Subcutaneous abdominal adipose tissue (tissue), 5 donors: ENCODE measurements at regions not wholly inside any gene's neighbourhood (a gene's known extent, or its start where the extent isn't known, plus 50 kb on each side); places are given as distances from the start of the nearest gene placed in this dataset.

ENCODE experiments used
- H3K27ac ChIP-seq: one replicate; pipeline ENCODE4 v1.7.0; 2013; ENCODE audit warnings: low read depth, mild to moderate bottlenecking, inconsistent platforms, low read length, moderate library complexity
- H3K27me3 ChIP-seq, 5 donors: one replicate each; pipeline ENCODE4 v1.7.0; 2013; ENCODE audit warnings: low read length in 5 of 5, inconsistent platforms in 1 of 5; ENCODE audit not compliant: control insufficient read depth in 5 of 5, insufficient read depth in 4 of 5
- H3K36me3 ChIP-seq, 5 donors: one replicate each; pipeline ENCODE4 v1.7.0; 2013; ENCODE audit warnings: low read length in 5 of 5; ENCODE audit not compliant: control insufficient read depth in 5 of 5, insufficient read depth in 5 of 5
- H3K4me1 ChIP-seq, 5 donors: one replicate each; pipeline ENCODE4 v1.7.0; 2013; ENCODE audit warnings: low read length in 5 of 5, mild to moderate bottlenecking in 3 of 5, moderate library complexity in 1 of 5; ENCODE audit not compliant: control insufficient read depth in 5 of 5, insufficient read depth in 5 of 5
- H3K4me3 ChIP-seq, 5 donors: one replicate each; pipeline ENCODE4 v1.7.0; 2013; ENCODE audit warnings: low read length in 5 of 5, low read depth in 1 of 5
- H3K9ac ChIP-seq, 5 donors: one replicate each; pipeline ENCODE4 v1.7.0; 2013; ENCODE audit warnings: low read length in 5 of 5, mild to moderate bottlenecking in 4 of 5, moderate library complexity in 3 of 5
- H3K9me3 ChIP-seq, 5 donors: one replicate each; pipeline ENCODE4 v1.7.0; 2013; ENCODE audit warnings: low read length in 5 of 5; ENCODE audit not compliant: control insufficient read depth in 5 of 5
- donor health status: healthy.
- donor health status: healthy.
- donor health status: healthy.
- donor health status: healthy.
- donor health status: healthy.

GRCh38 chr10:43775384-43775783, 126.7 kb upstream of the ZNF32 start:
- Histone ChIP-seq H3K27ac (no peak overlapping the region), H3K9ac (no peak overlapping the region), H3K36me3 (no peaks in the 10 kb centered on the region), H3K4me1 (peaks cover 0 to 4% (median 0%) of the 10 kb centered on the region in 5 donors), H3K27me3 (no peaks in the 10 kb centered on the region), H3K4me3 (no peak overlapping the region), H3K9me3 (no peaks in the 10 kb centered on the region)

- Histone ChIP-seq H3K4me1 (peaks cover 0 to 4% (median 0%) of the 10 kb centered on the region in 5 donors), H3K9ac (no peak overlapping the region), H3K36me3 (no peaks in the 10 kb centered on the region), H3K9me3 (no peaks in the 10 kb centered on the region), H3K27me3 (no peaks in the 10 kb centered on the region), H3K27ac (no peak overlapping the region), H3K4me3 (no peak overlapping the region)
Measured at GRCh38 chr10:43774234-43774769, 125.6 kb upstream of the ZNF32 start.

GRCh38 chr10:43773736-43774135, 125.1 kb upstream of the ZNF32 start:
- no peak overlapping the region for H3K9ac ChIP-seq
- H3K9me3 ChIP-seq, result no peaks in the 10 kb centered on the region
- no peak overlapping the region for H3K27ac ChIP-seq
- no peak overlapping the region for H3K4me3 ChIP-seq
- H3K27me3 ChIP-seq, result no peaks in the 10 kb centered on the region
- peaks cover 0 to 3% (median 0%) of the 10 kb centered on the region in 5 donors for H3K4me1 ChIP-seq
- no peaks in the 10 kb centered on the region for H3K36me3 ChIP-seq

- Histone ChIP-seq H3K9me3 (peaks cover 0 to 8% (median 0%) of the 10 kb centered on the region in 5 donors), H3K9ac (no peak overlapping the region), H3K4me3 (no peak overlapping the region), H3K27ac (no peak overlapping the region), H3K36me3 (no peaks in the 10 kb centered on the region), H3K27me3 (no peaks in the 10 kb centered on the region), H3K4me1 (no peaks in the 10 kb centered on the region)
Measured at GRCh38 chr10:43772171-43772570, 123.5 kb upstream of the ZNF32 start.

- H3K36me3 ChIP-seq, result no peaks in the 10 kb centered on the region
- H3K27me3 ChIP-seq, result no peaks in the 10 kb centered on the region
- H3K9ac ChIP-seq, result no peak overlapping the region
- H3K9me3 ChIP-seq, result peaks cover 0 to 10% (median 0%) of the 10 kb centered on the region in 5 donors
- H3K4me3 ChIP-seq, result no peak overlapping the region
- H3K4me1 ChIP-seq, result no peaks in the 10 kb centered on the region
- H3K27ac ChIP-seq, result no peak overlapping the region
Measured at GRCh38 chr10:43771675-43772074, 123.0 kb upstream of the ZNF32 start.

GRCh38 chr10:43765516-43765915, 116.8 kb upstream of the ZNF32 start:
- H3K27me3 ChIP-seq, result no peaks in the 10 kb centered on the region
- no peak overlapping the region for H3K9ac ChIP-seq
- H3K4me1 ChIP-seq, result no peaks in the 10 kb centered on the region
- H3K9me3 ChIP-seq, result peaks cover 0 to 10% (median 0%) of the 10 kb centered on the region in 5 donors
- no peak overlapping the region for H3K27ac ChIP-seq
- H3K36me3 ChIP-seq, result no peaks in the 10 kb centered on the region
- H3K4me3 ChIP-seq, result no peak overlapping the region

GRCh38 chr10:43763846-43764245, 115.2 kb upstream of the ZNF32 start:
- H3K4me3 ChIP-seq, result no peak overlapping the region

GRCh38 chr10:43760514-43760913, 111.8 kb upstream of the ZNF32 start:
- Histone ChIP-seq H3K27ac (no peak overlapping the region), H3K27me3 (no peaks in the 10 kb centered on the region), H3K36me3 (no peaks in the 10 kb centered on the region), H3K9me3 (no peaks in the 10 kb centered on the region), H3K4me3 (no peak overlapping the region), H3K9ac (no peak overlapping the region), H3K4me1 (no peaks in the 10 kb centered on the region)

More at GRCh38 chr10:43763846-43764245, 115.2 kb upstream of the ZNF32 start:
- H3K4me1 ChIP-seq, result no peaks in the 10 kb centered on the region
- no peaks in the 10 kb centered on the region for H3K36me3 ChIP-seq
- H3K9ac ChIP-seq, result no peak overlapping the region
- no peaks in the 10 kb centered on the region for H3K27me3 ChIP-seq
- H3K27ac ChIP-seq, result no peak overlapping the region
- H3K9me3 ChIP-seq, result peaks cover 0 to 10% (median 0%) of the 10 kb centered on the region in 5 donors

GRCh38 chr10:43759216-43759615, 110.5 kb upstream of the ZNF32 start:
- H3K9ac ChIP-seq, result no peak overlapping the region

GRCh38 chr10:43756341-43756740, 107.7 kb upstream of the ZNF32 start:
- no peaks in the 10 kb centered on the region for H3K27me3 ChIP-seq
- H3K9me3 ChIP-seq, result no peaks in the 10 kb centered on the region
- no peak overlapping the region for H3K27ac ChIP-seq
- no peaks in the 10 kb centered on the region for H3K4me1 ChIP-seq
- no peak overlapping the region for H3K4me3 ChIP-seq
- H3K9ac ChIP-seq, result no peak overlapping the region
- no peaks in the 10 kb centered on the region for H3K36me3 ChIP-seq

More at GRCh38 chr10:43759216-43759615, 110.5 kb upstream of the ZNF32 start:
- Histone ChIP-seq H3K4me3 (no peak overlapping the region), H3K4me1 (no peaks in the 10 kb centered on the region), H3K36me3 (no peaks in the 10 kb centered on the region), H3K9me3 (no peaks in the 10 kb centered on the region), H3K27me3 (no peaks in the 10 kb centered on the region), H3K27ac (no peak overlapping the region)
